ENCODE measurements at regions not wholly inside any gene's neighbourhood (a gene's known extent, or its start where the extent isn't known, plus 50 kb on each side); places are given as distances from the start of the nearest gene placed in this dataset.
"Not testable (repeated sequence)": the region's sequence is repeated elsewhere in the genome, so short reads cannot be mapped to it uniquely, and the experiment has no call there.

GRCh38 chr9:97105220-97105619, 66.3 kb upstream of the CTSV start:
- DNase-seq (ENCODE audit: low spot score): peak; percentile 61
- FAIRE-seq: peak; percentile 97

GRCh38 chr9:97103613-97104383, 64.9 kb upstream of the CTSV start:
- not testable (repeated sequence) for DNase-seq (ENCODE audit: low spot score); FAIRE-seq

GRCh38 chr9:97099540-97099939, 60.6 kb upstream of the CTSV start:
- DNase-seq (ENCODE audit: low spot score); FAIRE-seq: not testable (repeated sequence)

GRCh38 chr9:97096793-97097192, 57.9 kb upstream of the CTSV start:
- FAIRE-seq: no peak
- DNase-seq (ENCODE audit: low spot score): no peak

- DNase-seq (ENCODE audit: low spot score): peak; percentile 32
- not testable (repeated sequence) for FAIRE-seq
Measured at GRCh38 chr9:97089361-97089760, 50.4 kb upstream of the CTSV start.
